RCC 7860 (cell line): ENCODE measurements at regions not wholly inside any gene's neighbourhood (a gene's known extent, or its start where the extent isn't known, plus 50 kb on each side); places are given as distances from the start of the nearest gene placed in this dataset.

Experiments
- DNase-seq: peaks from one replicate; pipeline ENCODE4 v3.0.0-alpha.2; 2015; ENCODE audit warnings: low spot score
- FAIRE-seq: peaks from 2 replicates; lab custom pipeline; 2012; peaks lifted over from hg19 to GRCh38; lab: Jason Lieb, UNC

GRCh38 chr14:94926176-94926575, 156.3 kb upstream of the GSC start:
- FAIRE-seq (no peak), DNase-seq (no peak)

GRCh38 chr14:94925416-94926173, 155.7 kb upstream of the GSC start:
- DNase-seq (no peak), FAIRE-seq (no peak)

GRCh38 chr14:94924189-94924588, 154.3 kb upstream of the GSC start:
- no peak for DNase-seq
- no peak for FAIRE-seq

GRCh38 chr14:94923786-94924185, 153.9 kb upstream of the GSC start:
- DNase-seq (no peak), FAIRE-seq (no peak)

- DNase-seq (no peak), FAIRE-seq (no peak)
Measured at GRCh38 chr14:94922595-94923239, 152.8 kb upstream of the GSC start.

- FAIRE-seq (no peak), DNase-seq (no peak)
Measured at GRCh38 chr14:94921882-94922585, 152.1 kb upstream of the GSC start.

- DNase-seq (no peak), FAIRE-seq (no peak)
Measured at GRCh38 chr14:94921456-94921855, 151.5 kb upstream of the GSC start.

- FAIRE-seq (no peak), DNase-seq (no peak)
Measured at GRCh38 chr14:94919896-94920295, 150.0 kb upstream of the GSC start.

- DNase-seq (no peak), FAIRE-seq (no peak)
Measured at GRCh38 chr14:94918896-94919295, 149.0 kb upstream of the GSC start.

GRCh38 chr14:94917041-94917600, 147.2 kb upstream of the GSC start:
- FAIRE-seq (no peak), DNase-seq (no peak)

GRCh38 chr14:94914191-94914590, 144.3 kb upstream of the GSC start:
- FAIRE-seq, result no peak
- DNase-seq, result no peak

GRCh38 chr14:94907626-94908261, 137.8 kb upstream of the GSC start:
- FAIRE-seq (no peak), DNase-seq (no peak)

- DNase-seq (no peak), FAIRE-seq (no peak)
Measured at GRCh38 chr14:94906991-94907587, 137.2 kb upstream of the GSC start.

GRCh38 chr14:94906577-94906976, 136.7 kb upstream of the GSC start:
- FAIRE-seq, result no peak

GRCh38 chr14:94904636-94905035, 134.7 kb upstream of the GSC start:
- no peak for FAIRE-seq
- no peak for DNase-seq

More at GRCh38 chr14:94906577-94906976, 136.7 kb upstream of the GSC start:
- no peak for DNase-seq

- FAIRE-seq (no peak), DNase-seq (no peak)
Measured at GRCh38 chr14:94903883-94904282, 134.0 kb upstream of the GSC start.

- no peak for DNase-seq
- FAIRE-seq, result no peak
Measured at GRCh38 chr14:94903338-94903737, 133.4 kb upstream of the GSC start.

GRCh38 chr14:94897561-94897960, 127.6 kb upstream of the GSC start:
- FAIRE-seq (no peak), DNase-seq (no peak)

GRCh38 chr14:94897082-94897481, 127.2 kb upstream of the GSC start:
- FAIRE-seq, result no peak

GRCh38 chr14:94893411-94894160, 123.7 kb upstream of the GSC start:
- DNase-seq (no peak), FAIRE-seq (no peak)

More at GRCh38 chr14:94897082-94897481, 127.2 kb upstream of the GSC start:
- DNase-seq, result no peak
